GM20431 (cell line): ENCODE measurements at regions not wholly inside any gene's neighbourhood (a gene's known extent, or its start where the extent isn't known, plus 50 kb on each side); places are given as distances from the start of the nearest gene placed in this dataset.

Experiments used
- in situ Hi-C: fragments of 300-500 bp; cut with MseI, MboI; formaldehyde crosslinking; loops from one replicate; pipeline ENCODE4 v1.15.0; 2020; ENCODE audit warnings: low sequenced_read_pairs; ENCODE audit not compliant: unreplicated experiment

DNA sequence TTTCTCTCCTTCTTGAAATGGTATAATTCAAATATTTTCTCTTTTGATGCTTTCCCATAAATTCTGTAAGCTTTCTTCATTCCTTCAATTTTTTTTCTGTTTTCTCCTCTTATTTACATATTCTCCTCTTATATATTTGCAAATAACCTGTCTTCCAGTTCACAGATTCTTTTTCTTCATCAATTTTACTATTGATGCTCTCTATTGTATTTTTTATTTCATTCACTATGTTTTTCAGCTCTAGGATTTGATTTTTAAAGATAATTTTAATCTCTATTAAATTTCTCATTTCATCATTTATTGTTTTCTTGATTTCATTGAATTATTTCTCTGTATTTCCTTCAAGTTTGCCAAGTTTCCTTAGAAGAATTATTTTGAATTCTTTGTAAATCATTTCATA lies 54.0 kb upstream of the PRPS1L1 start:
- in situ Hi-C loops: no loop called here

DNA sequence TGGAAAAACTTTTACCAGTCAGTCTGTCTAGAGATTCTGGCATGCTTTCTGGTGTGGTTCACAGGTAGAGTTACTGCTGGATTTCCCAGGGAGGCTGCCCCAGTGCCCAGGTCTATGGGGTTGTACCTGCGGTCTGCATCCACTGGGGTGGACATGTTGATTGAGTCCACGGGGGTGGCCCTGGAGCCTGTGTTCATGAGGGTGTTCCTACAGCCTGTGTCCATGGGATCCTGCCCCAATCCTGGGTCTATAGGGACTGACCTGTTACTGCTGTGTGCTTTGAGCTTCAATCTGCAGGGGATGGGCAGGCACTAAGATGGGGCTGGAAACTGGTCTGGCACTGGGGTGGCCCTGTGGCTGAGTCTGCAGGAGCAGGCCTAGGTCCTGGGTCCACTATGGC lies 54.5 kb upstream of the PRPS1L1 start:
- in situ Hi-C loops: no loop called here

- in situ Hi-C loops: no loop called here
Measured at GRCh38 chr7:18086165-18087025, 58.7 kb upstream of the PRPS1L1 start.

GRCh38 chr7:18087026-18087686 lies 59.5 kb upstream of the PRPS1L1 start:
- in situ Hi-C loops: no loop called here

DNA sequence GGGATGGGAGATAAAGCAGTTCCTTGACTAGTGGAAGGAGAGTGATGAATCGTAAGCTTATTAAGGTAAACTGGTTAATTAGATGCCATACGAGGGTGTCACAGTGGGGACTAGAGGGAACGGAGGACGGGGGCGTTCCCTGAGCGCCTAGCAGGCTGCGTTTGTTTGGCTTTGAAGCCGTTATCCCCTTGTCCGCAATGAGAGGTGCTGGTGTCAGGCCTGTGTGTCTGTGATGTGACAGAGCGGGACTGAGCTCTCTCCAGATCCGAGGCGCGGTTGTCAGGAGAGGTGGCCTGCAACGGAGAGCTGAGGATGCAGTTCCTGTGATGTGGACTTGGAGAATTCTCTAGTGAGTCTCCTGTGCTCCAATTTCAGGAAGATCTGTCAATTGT lies 60.0 kb upstream of the PRPS1L1 start:
- in situ Hi-C loops: no loop called here

- in situ Hi-C loops: no loop called here
Measured at GRCh38 chr7:18096087-18096486, 68.4 kb upstream of the PRPS1L1 start.

DNA sequence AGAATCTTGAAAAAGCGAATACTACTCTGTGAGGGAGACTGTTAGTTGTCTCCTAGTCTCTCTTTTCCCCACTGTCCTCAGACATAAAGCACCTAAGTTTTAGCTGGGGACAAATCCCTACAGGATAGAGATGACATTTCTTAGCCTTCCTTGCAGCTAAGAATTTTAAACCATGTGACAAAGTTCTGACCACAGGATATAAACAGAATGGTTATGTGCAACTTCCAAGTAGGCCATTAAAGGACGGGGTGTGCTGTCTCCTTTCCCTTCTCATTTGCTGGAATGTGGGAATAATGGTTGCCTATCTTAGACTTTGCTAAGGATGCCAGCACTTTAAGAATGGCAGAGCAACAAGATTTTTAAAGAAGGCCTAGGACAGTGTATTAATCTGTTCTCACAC lies 74.9 kb upstream of the PRPS1L1 start:
- in situ Hi-C loops: no loop called here

DNA sequence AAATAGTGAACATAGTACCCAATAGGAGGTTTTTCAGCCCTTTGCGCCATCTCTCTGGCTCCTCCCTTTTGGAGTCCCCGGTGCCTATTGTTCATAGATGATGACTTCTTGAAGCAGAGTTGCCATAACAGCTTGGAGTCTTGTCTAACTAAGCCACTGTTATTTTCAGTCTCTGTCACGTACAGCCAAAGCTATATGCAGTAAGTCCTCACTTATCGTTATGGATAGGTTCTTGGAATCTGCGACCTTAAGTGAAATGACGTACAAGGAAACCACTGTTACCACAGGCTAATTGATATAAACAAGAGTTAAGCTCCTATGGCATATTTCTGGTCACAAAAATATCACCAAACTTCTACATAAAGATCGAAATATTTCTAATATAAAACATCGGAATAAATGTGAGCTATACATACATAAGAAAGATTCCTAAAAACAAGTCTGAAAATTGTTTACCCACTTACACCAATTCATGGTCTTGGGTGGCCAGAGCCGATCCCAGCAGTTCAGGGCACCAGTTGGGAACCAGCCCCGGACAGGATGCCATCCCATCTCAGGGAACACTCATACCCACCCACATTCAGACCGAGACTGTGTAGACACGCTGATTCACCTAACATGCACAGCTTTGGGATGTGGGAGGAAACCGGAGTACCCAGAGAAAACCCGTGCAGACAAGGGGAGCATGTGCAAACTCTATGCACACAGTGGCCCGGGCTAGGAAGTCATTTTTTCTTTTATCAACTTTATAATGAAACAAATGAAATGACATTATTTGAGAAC lies 76.0 kb upstream of the PRPS1L1 start:
- in situ Hi-C loops: no loop called here

DNA sequence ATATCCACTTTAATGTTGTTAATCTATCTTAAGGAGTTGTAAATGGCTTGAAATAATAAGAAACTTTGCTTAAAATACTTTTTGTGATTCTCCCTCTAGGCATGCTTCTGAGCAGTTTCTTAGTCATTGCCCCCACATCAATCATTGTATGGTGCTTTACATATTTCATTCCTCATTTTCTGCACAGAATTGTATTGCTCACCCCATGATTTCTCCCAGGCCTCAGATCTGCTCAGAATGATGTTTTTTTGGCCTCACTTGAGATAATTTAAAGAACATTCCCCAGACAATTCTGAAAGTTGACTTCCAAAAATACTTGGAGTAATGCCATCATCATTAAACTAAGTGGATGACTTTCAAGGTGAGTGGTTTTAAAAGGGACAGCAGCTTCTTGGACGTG lies 82.1 kb upstream of the PRPS1L1 start:
- in situ Hi-C loops: no loop called here

DNA sequence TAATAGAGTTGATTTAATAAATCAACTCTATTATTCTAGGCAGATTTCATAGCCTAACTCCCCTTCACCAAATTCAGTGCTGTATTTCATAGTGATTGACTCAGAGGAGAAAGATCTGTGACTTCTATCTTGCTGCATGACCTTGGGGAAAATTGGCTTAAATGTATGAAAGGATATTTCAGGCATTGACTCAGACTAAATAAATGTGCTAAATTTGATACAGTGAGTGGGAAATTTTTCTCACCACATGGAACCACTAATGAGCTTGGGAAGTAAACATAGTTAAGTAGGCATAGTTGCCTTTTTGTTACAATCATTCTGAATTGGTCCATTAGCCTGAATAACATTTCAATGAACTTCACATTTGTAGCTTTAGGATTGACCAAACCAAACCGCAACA lies 89.0 kb upstream of the PRPS1L1 start:
- in situ Hi-C loops: no loop called here

DNA sequence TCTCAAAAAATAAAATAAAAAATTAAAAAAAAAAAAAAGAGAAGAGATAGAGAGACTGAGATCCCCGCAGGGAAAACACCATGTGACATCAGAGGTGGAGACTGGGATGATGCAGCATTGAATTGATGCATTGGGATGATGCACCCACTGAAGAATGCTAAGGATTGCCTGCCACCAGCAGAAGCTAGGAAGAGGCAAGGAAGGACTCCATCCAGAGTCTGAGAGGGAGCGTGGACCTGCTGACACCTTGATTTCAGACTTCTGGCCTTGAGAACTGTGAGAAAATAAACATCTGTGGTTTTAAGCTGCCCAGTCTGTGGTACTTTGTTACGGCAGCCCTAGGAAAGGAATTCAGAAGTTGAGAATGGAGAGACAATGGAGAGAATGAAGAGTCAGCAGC lies 89.8 kb upstream of the PRPS1L1 start:
- in situ Hi-C loops: no loop called here

DNA sequence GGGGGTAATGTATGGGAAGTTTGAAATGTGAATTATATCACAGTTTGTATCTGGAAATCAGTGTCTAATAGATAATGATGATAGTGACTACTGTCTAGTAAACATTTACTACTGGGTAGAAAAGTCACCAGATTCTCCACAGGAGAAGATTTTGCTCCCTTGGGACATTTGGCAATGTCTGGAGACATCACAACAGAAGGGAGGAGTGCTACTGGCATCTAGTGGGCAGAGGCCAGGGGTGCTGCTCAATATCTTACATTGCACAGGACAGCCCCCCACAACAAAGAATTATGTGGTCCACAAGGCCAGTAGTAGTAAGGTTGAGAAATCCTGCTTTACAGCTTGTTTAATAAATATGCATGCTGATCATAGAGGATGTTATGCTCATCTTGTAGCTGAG lies 92.3 kb upstream of the PRPS1L1 start:
- in situ Hi-C loops: no loop called here

DNA sequence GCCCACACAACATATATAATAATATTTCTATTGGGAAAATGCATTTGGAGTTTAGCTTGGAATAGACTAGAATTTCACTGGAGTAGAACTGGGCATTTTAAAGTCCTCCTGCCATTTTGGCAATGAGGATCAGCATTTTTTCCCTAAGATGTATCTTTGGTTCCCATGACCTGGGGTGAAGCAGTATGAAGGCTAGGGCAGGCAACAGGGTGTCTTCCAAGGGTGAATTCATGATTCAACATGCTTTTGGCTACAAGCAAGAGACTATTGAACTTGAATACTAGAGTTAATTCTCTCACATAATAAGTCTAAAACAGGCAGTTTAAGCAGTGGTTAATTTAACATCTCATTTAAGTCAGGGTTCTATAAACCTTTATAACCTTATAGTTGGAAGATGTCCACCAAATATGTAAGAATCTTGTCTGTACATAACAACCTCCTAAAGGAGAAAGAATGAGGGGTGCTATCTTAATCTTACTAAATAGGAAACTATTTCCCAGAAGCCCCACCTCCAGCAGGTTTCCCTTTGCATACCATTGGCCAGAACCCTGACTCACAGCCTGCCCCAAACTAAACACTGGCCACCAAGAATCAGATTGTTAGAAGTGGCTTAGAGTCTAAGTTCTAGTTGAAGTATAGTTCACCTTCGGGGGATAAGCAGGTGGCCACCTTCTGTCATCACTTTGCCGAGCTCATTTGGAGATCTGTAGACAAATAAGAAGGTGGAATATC lies 96.0 kb upstream of the PRPS1L1 start:
- in situ Hi-C loops: no loop called here

DNA sequence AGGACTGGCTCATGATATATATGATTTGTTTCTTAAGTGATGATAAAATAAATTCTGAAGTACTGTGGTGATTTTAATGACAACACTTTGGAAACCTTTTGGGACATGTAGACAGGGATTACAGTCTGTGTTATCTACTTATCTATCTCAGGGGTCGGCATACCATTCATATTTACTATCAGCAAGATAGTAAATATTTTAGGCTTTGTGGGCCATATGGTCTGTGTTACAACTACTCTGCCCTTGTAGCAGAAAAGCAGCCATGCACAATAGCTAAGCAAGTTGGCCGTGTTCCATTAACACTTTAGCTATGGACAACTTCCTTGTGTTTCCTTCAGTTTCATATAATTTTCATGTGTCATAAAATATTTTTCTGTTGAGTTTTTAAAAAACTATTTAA lies 97.8 kb upstream of the PRPS1L1 start:
- in situ Hi-C loops: no loop called here

DNA sequence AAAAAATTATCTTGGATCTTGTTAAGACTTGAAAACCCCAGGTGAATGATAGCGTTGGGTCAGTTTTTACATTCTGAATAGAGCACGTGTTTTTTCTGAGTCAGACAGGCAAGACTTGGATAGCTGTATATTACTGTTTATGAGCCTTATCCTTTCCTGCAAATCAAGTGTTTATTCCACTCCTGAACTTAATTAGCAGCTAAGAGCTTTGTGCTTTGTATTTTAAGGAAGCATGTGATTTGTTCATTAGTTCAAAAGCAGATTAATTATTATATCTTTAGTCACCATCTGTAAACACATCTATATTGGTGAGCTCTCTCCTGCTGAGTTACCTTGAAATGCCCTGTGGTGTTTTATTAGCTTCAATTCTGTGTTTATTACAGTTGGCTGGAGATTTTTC lies 98.6 kb upstream of the PRPS1L1 start:
- in situ Hi-C loops: no loop called here

- in situ Hi-C loops: no loop called here
Measured at GRCh38 chr7:18128846-18129245, 101.2 kb upstream of the PRPS1L1 start.

GRCh38 chr7:18132811-18133210 lies 105.2 kb upstream of the PRPS1L1 start:
- in situ Hi-C loops: no loop called here

GRCh38 chr7:18133921-18134320 lies 106.3 kb upstream of the PRPS1L1 start:
- in situ Hi-C loops: no loop called here

GRCh38 chr7:18140943-18141342 lies 113.3 kb upstream of the PRPS1L1 start:
- in situ Hi-C loops: no loop called here

DNA sequence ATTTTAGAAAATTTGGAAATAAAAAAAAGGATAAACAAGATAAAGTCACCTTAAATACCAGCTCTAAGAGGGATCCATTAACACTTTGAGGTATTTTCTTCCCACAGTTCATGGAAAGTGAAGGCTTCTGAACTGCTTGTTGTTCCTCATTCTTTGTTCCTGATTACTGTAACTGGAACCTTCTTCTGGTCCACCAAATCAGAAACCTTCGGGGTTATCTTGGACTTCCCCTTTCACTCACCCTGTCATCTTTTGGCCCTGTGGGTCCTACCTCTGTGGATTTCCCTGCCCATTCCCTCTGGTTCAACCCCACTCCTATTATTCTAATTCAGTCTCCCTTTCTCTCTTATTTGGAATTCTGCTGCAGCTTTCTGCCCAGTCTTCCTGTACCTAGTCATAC lies 116.5 kb upstream of the PRPS1L1 start:
- in situ Hi-C loops: no loop called here
